SK-N-SH treated with all-trans-retinoic acid at 6 μM for 48 hours (cell line): ENCODE measurements at regions not wholly inside any gene's neighbourhood (a gene's known extent, or its start where the extent isn't known, plus 50 kb on each side); places are given as distances from the start of the nearest gene placed in this dataset.

Experiments
- ATAC-seq: fragments of 200-7000 bp; cut with Tn5 transposase; 3 replicates; pipeline ENCODE4 v1.9.1; 2020; ENCODE audit warnings: mild to moderate bottlenecking, moderate library complexity
- ARNTL ChIP-seq: fragments of 450-650 bp; formaldehyde crosslinking; IDR thresholded peaks from 2 replicates; pipeline ENCODE4 v1.5.0; 2020; ENCODE audit warnings: low read depth, mild to moderate bottlenecking, moderate library complexity, borderline replicate concordance
- BACH2 ChIP-seq: fragments of 250-450 bp; sonication (Bioruptor Pico); IDR thresholded peaks from 2 replicates; pipeline ENCODE4 v1.9.0; 2021; ENCODE audit warnings: mild to moderate bottlenecking, borderline replicate concordance
- CREB5 ChIP-seq: fragments of 250-450 bp; sonication (Bioruptor Pico); IDR thresholded peaks from 2 replicates; pipeline ENCODE4 v1.5.1; 2020; ENCODE audit warnings: low read depth, mild to moderate bottlenecking, moderate library complexity
- CSDC2 ChIP-seq: fragments of 250-450 bp; sonication (Bioruptor Pico); IDR thresholded peaks from 2 replicates; pipeline ENCODE4 v1.5.0; 2020; ENCODE audit warnings: mild to moderate bottlenecking, moderate library complexity
- CSRNP3 ChIP-seq: fragments of 250-450 bp; sonication (Bioruptor Pico); IDR thresholded peaks from 2 replicates; pipeline ENCODE4 v1.5.1; 2021; ENCODE audit warnings: mild to moderate bottlenecking, moderate library complexity
- ESRRG ChIP-seq: fragments of 250-450 bp; sonication (Bioruptor Pico); IDR thresholded peaks from 2 replicates; pipeline ENCODE4 v1.6.1; 2021; ENCODE audit warnings: mild to moderate bottlenecking
- ISL1 ChIP-seq: fragments of 250-450 bp; sonication (Bioruptor Pico); IDR thresholded peaks from 2 replicates; pipeline ENCODE4 v2.1.2; 2022; ENCODE audit warnings: mild to moderate bottlenecking, moderate library complexity
- OSR1 ChIP-seq: fragments of 250-450 bp; sonication (Bioruptor Pico); IDR thresholded peaks from 2 replicates; pipeline ENCODE4 v1.8.0; 2022; ENCODE audit warnings: moderate library complexity, mild to moderate bottlenecking, inconsistent platforms
- PATZ1 ChIP-seq: fragments of 250-450 bp; sonication (Bioruptor Pico); IDR thresholded peaks from 2 replicates; pipeline ENCODE4 v1.8.0; 2020; ENCODE audit warnings: mild to moderate bottlenecking, moderate library complexity, borderline replicate concordance
- POU6F1 ChIP-seq: fragments of 250-450 bp; sonication (Bioruptor Pico); IDR thresholded peaks from 2 replicates; pipeline ENCODE4 v1.8.0; 2021; ENCODE audit warnings: low read depth, mild to moderate bottlenecking, moderate library complexity, borderline replicate concordance
- PPARA ChIP-seq: fragments of 250-450 bp; sonication (Bioruptor Pico); IDR thresholded peaks from 2 replicates; pipeline ENCODE4 v1.5.0; 2020; ENCODE audit warnings: mild to moderate bottlenecking, borderline replicate concordance
- RARB ChIP-seq: fragments of 250-450 bp; sonication (Bioruptor Pico); IDR thresholded peaks from 2 replicates; pipeline ENCODE4 v1.8.0; 2021; ENCODE audit warnings: mild to moderate bottlenecking, moderate library complexity
- SNAI2 ChIP-seq: fragments of 250-450 bp; sonication (Bioruptor Pico); IDR thresholded peaks from 2 replicates; pipeline ENCODE4 v1.5.0; 2020; ENCODE audit warnings: mild to moderate bottlenecking, moderate library complexity
- TCF4 ChIP-seq: fragments of 250-450 bp; sonication (Bioruptor Pico); IDR thresholded peaks from 2 replicates; pipeline ENCODE4 v1.8.0; 2021; ENCODE audit warnings: mild to moderate bottlenecking, moderate library complexity, borderline replicate concordance
- TOX ChIP-seq: fragments of 250-450 bp; sonication (Bioruptor Pico); IDR thresholded peaks from 2 replicates; pipeline ENCODE4 v1.8.0; 2021; ENCODE audit warnings: mild to moderate bottlenecking, moderate library complexity, borderline replicate concordance
- TSHZ2 ChIP-seq: fragments of 250-450 bp; sonication (Bioruptor Pico); IDR thresholded peaks from 2 replicates; pipeline ENCODE4 v1.5.0; 2020; ENCODE audit warnings: mild to moderate bottlenecking, moderate library complexity
- ZC3H10 ChIP-seq: fragments of 250-450 bp; sonication (Bioruptor Pico); IDR thresholded peaks from 2 replicates; pipeline ENCODE4 v1.5.1; 2021; ENCODE audit warnings: mild to moderate bottlenecking, moderate library complexity
- ZFP3 ChIP-seq: fragments of 250-450 bp; sonication (Bioruptor Pico); IDR thresholded peaks from 2 replicates; pipeline ENCODE4 v1.5.0; 2020; ENCODE audit warnings: mild to moderate bottlenecking, moderate library complexity
- ZFP30 ChIP-seq: fragments of 450-650 bp; formaldehyde crosslinking; IDR thresholded peaks from 2 replicates; pipeline ENCODE4 v1.5.0; 2022; ENCODE audit warnings: mild to moderate bottlenecking, moderate library complexity
- ZNF70 ChIP-seq: fragments of 450-650 bp; formaldehyde crosslinking; IDR thresholded peaks from 2 replicates; pipeline ENCODE4 v1.5.0; 2020; ENCODE audit warnings: mild to moderate bottlenecking, moderate library complexity
- ZNF8 ChIP-seq: fragments of 450-650 bp; formaldehyde crosslinking; IDR thresholded peaks from 2 replicates; pipeline ENCODE4 v1.5.0; 2020; ENCODE audit warnings: mild to moderate bottlenecking, moderate library complexity

GRCh38 chr12:43072431-43072830 is 479.6 kb downstream of the ADAMTS20 start:
- TF ChIP-seq BACH2 (CRISPR knock-in tag): no peak
- no peak for TF ChIP-seq TOX
- no peak for TF ChIP-seq ZC3H10 (CRISPR knock-in tag)
- no peak for TF ChIP-seq TSHZ2 (CRISPR knock-in tag)
- no peak for TF ChIP-seq TCF4 (CRISPR knock-in tag)
- no peak for TF ChIP-seq RARB (CRISPR knock-in tag)
- no peak for TF ChIP-seq ESRRG (CRISPR knock-in tag)
- TF ChIP-seq CREB5 (CRISPR knock-in tag): no peak
- TF ChIP-seq CSRNP3 (CRISPR knock-in tag): no peak
- no peak for TF ChIP-seq POU6F1 (CRISPR knock-in tag)
- TF ChIP-seq ZFP30 (CRISPR knock-in tag): no peak
- no peak for TF ChIP-seq CSDC2 (CRISPR knock-in tag)
- TF ChIP-seq PPARA (CRISPR knock-in tag): no peak
- no peak for TF ChIP-seq ZNF8 (CRISPR knock-in tag)
- TF ChIP-seq, all 23 proteins: peak for 0
- no peak for ATAC-seq

GRCh38 chr12:43069768-43070221 is 480.2 kb upstream of the PRICKLE1 start:
- TF ChIP-seq ARNTL (CRISPR knock-in tag) (no peak), ZNF8 (CRISPR knock-in tag) (no peak), CSDC2 (CRISPR knock-in tag) (no peak), SNAI2 (no peak), OSR1 (CRISPR knock-in tag) (no peak), TOX (no peak), PATZ1 (no peak), ISL1 (no peak), ZNF70 (CRISPR knock-in tag) (no peak), ZFP3 (CRISPR knock-in tag) (no peak), ZFP30 (CRISPR knock-in tag) (no peak), CSRNP3 (CRISPR knock-in tag) (no peak)
- no peak for ATAC-seq

GRCh38 chr12:43066471-43066870 is 476.9 kb upstream of the PRICKLE1 start:
- TF ChIP-seq ISL1: no peak

More at GRCh38 chr12:43066471-43066870, 476.9 kb upstream of the PRICKLE1 start:
- ATAC-seq: no peak
